ENCODE measurements at regions not wholly inside any gene's neighbourhood (a gene's known extent, or its start where the extent isn't known, plus 50 kb on each side); places are given as distances from the start of the nearest gene placed in this dataset.
"Not testable (repeated sequence)": the region's sequence is repeated elsewhere in the genome, so short reads cannot be mapped to it uniquely, and the experiment has no call there.

DNA sequence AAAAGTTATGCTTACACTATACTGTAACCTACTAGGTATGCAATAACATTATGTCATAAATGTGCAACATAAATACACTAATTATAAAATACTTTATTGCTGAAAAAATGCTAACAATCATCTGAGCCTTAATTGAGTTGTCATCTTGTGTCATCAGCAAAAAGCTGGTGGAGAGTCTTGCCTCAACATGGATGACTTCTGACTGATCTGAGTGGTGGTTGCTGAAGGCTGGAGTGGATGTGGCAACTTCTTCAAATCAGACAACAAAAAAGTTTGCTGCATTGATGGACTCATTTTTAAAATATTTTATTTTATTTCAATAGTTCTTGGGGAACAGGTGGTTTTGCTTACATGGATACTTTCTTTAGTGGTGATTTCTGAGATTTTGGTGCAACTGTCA lies 93.9 kb upstream of the AMN1 start:
- H3K27me3 Mint-ChIP-seq = no peaks in the 10 kb centered on the region
- no peak overlapping the region for H3K4me3 Mint-ChIP-seq
- H3K36me3 Mint-ChIP-seq = peaks cover 2% of the 10 kb centered on the region
- peaks cover 16 to 38% (median 22%) of the 10 kb centered on the region in 3 donors for H3K4me1 Mint-ChIP-seq
- H3K9me3 Mint-ChIP-seq = peaks cover 2 to 5% (median 4%) of the 10 kb centered on the region in 3 donors
- no peak overlapping the region for H3K27ac Mint-ChIP-seq

DNA sequence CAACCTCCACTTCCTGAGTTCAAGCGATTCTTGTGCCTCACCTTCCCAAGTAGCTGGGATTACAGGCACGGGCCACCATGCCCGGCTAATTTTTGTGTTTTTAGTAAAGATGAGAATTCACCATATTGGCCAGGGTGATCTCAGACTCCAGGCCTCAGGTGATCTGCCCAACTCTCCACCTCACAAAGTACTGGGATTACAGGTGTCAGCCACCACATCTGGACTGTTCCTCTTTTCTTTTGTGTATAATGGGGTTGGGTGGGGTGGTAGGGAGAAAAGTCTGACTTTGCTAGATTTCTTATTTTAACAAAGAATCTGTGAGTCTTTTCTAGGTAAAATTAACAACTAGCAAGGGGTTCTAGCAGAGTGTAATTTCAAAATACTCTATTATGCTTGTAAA lies 92.7 kb upstream of the AMN1 start:
- H3K4me1 Mint-ChIP-seq = peaks cover 19 to 44% (median 24%) of the 10 kb centered on the region in 3 donors
- no peak overlapping the region for H3K27ac Mint-ChIP-seq
- peaks cover 2% of the 10 kb centered on the region for H3K36me3 Mint-ChIP-seq
- peaks cover 2 to 5% (median 4%) of the 10 kb centered on the region in 3 donors for H3K9me3 Mint-ChIP-seq
- peak overlapping the region in 1 of 4 donors; percentile 23 for H3K4me3 Mint-ChIP-seq
- H3K27me3 Mint-ChIP-seq = no peaks in the 10 kb centered on the region

DNA sequence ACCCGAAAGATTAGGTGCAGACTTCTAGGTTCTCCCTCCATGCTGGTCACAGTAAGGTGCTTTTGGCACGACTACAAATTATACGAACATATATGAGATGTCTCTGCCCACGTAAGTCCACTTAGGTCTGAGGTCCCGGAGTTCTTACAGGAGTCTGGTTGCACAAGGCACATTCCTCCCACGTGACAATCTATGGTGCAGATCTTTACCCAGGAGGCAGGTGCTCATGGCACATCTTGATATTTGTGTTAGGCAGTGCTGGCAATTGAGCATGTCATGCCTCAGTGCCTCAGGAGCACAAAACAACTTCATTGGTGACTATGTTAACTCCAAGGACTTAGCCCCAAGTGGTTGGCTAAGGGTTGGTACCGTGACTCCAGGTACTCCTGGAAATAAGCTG lies 92.0 kb upstream of the AMN1 start:
- no peaks in the 10 kb centered on the region for H3K27me3 Mint-ChIP-seq
- H3K4me3 Mint-ChIP-seq = no peak overlapping the region
- peaks cover 2 to 4% (median 2%) of the 10 kb centered on the region in 3 donors for H3K9me3 Mint-ChIP-seq
- no peak overlapping the region for H3K27ac Mint-ChIP-seq
- peaks cover 19 to 43% (median 26%) of the 10 kb centered on the region in 3 donors for H3K4me1 Mint-ChIP-seq
- H3K36me3 Mint-ChIP-seq = peaks cover 2% of the 10 kb centered on the region

DNA sequence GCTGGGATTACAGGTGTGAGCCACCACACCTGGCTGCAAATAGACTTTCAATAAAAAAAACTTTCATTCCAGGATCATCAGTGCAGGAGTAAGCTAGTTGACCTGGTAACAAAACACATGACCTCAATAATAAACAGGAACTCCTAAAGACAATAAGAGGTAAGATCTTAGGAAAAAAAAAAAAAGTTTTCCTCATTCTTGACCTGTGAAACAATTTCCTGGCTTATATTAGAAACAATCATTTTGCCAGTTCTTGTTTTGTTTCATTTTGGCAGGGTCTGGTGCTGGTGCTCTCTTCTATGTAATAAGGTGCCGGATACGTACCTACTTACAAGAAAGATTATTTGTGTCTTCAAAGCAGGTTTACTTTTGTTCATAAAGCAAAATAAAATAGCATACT lies 90.6 kb upstream of the AMN1 start:
- no peaks in the 10 kb centered on the region for H3K36me3 Mint-ChIP-seq
- H3K9me3 Mint-ChIP-seq = no peaks in the 10 kb centered on the region
- H3K4me1 Mint-ChIP-seq = peaks cover 21 to 40% (median 28%) of the 10 kb centered on the region in 3 donors
- no peaks in the 10 kb centered on the region for H3K27me3 Mint-ChIP-seq
- H3K4me3 Mint-ChIP-seq = peak overlapping the region in 1 of 4 donors; percentile 22
- peak overlapping the region in 2 of 3 donors; percentile 23 to 27 for H3K27ac Mint-ChIP-seq

DNA sequence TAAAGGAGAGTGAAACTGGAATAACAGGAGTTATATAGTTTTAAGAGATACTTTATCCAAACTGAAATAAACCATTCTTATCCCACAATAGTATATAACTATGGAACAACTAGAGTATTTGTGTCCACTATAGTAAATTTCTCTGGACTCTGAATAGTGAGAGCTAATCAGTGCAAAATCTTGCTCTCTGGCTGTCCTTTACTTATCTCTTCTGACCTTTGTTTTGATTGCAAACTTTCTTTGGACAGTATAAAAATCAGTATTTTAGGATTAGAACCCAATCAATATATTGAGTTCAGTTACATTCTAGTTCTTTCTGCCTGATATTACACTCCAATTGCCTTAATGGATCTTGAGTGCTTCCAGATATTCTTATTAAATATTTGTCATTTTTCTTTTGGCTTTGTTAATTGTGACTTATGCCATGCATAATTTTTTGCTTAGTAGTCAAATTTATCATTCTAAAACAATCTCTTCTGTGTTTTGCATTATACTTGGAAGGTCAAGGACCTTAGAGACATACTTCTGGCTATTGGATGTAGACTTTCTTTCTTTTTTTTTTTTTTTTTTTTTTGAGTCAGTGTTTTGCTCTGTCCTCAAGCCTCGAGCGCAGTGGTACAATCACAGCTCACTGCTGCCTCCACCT lies 89.9 kb upstream of the AMN1 start:
- Mint-ChIP-seq H3K4me1 (peaks cover 18 to 34% (median 27%) of the 10 kb centered on the region in 3 donors), H3K27me3 (no peaks in the 10 kb centered on the region), H3K36me3 (no peaks in the 10 kb centered on the region), H3K27ac (peak overlapping the region in 1 of 3 donors; percentile 23), H3K4me3 (no peak overlapping the region), H3K9me3 (no peaks in the 10 kb centered on the region)

DNA sequence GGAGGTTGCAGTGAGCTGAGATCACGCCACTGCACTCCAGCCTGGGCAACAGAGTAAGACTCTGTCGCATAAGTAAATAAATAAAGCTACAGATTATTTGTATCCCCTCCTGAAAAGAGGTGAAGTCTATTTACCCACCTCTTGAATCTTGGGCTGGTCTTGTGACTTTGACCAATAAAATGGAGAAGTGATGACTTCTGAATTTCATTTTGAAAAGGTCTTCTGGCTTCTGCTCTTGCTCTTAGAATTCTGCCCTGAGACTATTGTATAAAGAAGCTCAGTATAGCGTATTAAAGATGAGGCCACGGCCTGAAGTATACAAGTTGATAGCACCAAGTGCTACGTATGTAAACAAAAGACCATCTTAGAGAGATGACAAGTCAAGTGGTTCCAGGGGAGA lies 88.3 kb upstream of the AMN1 start:
- Mint-ChIP-seq H3K4me3 (no peak overlapping the region), H3K4me1 (peaks cover 21 to 34% (median 33%) of the 10 kb centered on the region in 3 donors), H3K36me3 (no peaks in the 10 kb centered on the region), H3K27me3 (no peaks in the 10 kb centered on the region), H3K9me3 (no peaks in the 10 kb centered on the region), H3K27ac (no peak overlapping the region)

DNA sequence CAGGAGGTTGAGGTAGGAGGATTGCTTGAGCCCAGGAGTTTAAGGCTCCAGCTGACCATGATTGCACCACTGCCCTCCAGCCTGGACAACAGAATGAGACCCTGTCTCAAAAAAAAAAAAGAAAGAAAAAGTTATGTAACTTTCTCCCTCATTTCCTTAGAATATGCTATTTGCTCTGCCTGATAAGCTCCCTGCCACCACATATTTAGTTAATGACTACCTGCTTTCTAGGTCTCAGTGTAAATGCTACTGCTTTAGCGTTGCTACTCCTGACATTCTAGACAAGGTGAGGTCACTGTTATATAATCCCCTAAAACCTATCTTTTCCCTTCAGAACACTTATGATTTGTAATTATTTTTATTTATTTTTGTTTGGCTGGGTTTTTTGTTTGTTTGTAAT lies 86.3 kb upstream of the AMN1 start:
- H3K27ac Mint-ChIP-seq = peak overlapping the region in 1 of 3 donors; percentile 89
- H3K27me3 Mint-ChIP-seq = no peaks in the 10 kb centered on the region
- no peaks in the 10 kb centered on the region for H3K9me3 Mint-ChIP-seq
- H3K4me1 Mint-ChIP-seq = peaks cover 27 to 34% (median 30%) of the 10 kb centered on the region in 3 donors
- no peak overlapping the region for H3K4me3 Mint-ChIP-seq
- no peaks in the 10 kb centered on the region for H3K36me3 Mint-ChIP-seq

DNA sequence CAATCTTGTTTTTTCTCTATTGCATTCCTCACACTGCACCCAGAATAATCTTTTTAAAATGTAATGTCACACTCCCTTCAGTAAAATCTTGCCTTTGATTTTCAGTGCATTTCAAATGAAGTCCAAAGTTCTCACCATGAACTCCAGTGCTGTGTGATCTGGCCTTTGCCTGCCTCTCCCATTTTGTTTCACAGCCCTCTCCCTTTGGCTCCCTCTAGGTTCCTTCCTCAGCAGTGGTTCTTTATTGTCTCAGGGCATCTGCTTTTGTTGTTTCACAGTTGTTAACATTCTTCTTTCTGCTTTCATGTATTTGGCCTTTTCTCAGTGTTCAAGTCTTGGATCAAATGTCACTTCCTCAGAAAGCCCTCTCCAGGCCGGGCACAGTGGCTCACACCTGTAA lies 84.5 kb upstream of the AMN1 start:
- Mint-ChIP-seq H3K27ac (peak overlapping the region; percentile 20 to 76 (median 63)), H3K4me3 (peak overlapping the region in 1 of 4 donors; percentile 13), H3K27me3 (no peaks in the 10 kb centered on the region)

DNA sequence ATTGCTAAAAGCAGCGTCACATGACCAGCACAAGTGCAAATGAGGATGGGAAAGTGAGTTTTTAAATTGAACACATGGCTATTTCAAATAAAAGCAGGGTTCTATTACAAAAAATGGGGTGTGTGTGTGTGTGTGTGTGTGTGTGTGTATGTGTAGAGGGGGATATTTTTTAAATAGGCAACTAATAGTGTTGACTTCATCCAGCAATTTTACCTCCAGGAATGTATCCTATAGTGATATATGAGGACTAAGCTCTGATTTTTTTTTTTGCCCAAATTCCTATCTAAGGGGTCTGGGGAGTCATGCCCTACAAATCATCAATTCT lies 78.9 kb upstream of the AMN1 start:
- peak overlapping the region; percentile 94 to 100 (median 98) for H3K27ac Mint-ChIP-seq
- H3K4me3 Mint-ChIP-seq = peak overlapping the region; percentile 79 to 97 (median 84)

More for the DNA sequence above, 84.5 kb upstream of the AMN1 start:
- H3K36me3 Mint-ChIP-seq = no peaks in the 10 kb centered on the region
- H3K4me1 Mint-ChIP-seq = peaks cover 31 to 35% (median 32%) of the 10 kb centered on the region in 3 donors
- H3K9me3 Mint-ChIP-seq = no peaks in the 10 kb centered on the region

DNA sequence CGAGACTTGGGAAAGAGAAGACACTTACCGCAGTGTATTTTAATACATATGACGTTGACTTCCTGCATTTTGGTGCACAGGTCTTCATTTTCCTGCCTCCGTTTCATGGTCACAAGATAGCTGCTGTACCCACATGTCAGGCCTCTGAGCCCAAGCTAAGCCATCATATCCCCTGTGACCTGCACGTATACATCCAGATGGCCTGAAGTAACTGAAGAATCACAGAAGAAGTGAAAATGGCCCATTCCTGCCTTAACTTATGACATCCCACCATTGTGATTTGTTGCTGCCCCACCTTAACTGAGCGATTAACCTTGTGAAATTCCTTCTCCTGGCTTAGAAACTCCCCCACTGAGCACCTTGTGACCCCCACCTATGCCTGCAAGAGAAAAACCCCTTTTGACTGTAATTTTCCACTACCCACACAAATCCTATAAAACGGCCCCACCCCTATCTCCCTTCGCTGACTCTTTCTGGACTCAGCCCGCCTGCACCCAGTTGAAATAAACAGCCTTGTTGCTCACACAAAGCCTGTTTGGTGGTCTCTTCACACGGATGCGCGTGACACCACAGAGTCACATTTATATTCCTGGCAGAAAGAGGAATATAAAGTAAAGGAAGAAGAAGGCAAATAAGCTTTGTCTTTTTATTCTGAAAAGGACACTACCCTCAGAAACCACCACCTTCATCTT lies 78.4 kb upstream of the AMN1 start:
- peak overlapping the region; percentile 79 to 97 (median 84) for H3K4me3 Mint-ChIP-seq
- peak overlapping the region; percentile 94 to 100 (median 98) for H3K27ac Mint-ChIP-seq
- not testable (repeated sequence) for H3K9me3 Mint-ChIP-seq, H3K36me3 Mint-ChIP-seq, H3K27me3 Mint-ChIP-seq
- peaks cover 44 to 50% (median 50%) of the 10 kb centered on the region in 3 donors for H3K4me1 Mint-ChIP-seq

More for the DNA sequence above, 78.9 kb upstream of the AMN1 start:
- peaks cover 4% of the 10 kb centered on the region for H3K36me3 Mint-ChIP-seq
- H3K9me3 Mint-ChIP-seq = no peaks in the 10 kb centered on the region
- H3K4me1 Mint-ChIP-seq = peaks cover 44 to 50% (median 50%) of the 10 kb centered on the region in 3 donors
- H3K27me3 Mint-ChIP-seq = no peaks in the 10 kb centered on the region

DNA sequence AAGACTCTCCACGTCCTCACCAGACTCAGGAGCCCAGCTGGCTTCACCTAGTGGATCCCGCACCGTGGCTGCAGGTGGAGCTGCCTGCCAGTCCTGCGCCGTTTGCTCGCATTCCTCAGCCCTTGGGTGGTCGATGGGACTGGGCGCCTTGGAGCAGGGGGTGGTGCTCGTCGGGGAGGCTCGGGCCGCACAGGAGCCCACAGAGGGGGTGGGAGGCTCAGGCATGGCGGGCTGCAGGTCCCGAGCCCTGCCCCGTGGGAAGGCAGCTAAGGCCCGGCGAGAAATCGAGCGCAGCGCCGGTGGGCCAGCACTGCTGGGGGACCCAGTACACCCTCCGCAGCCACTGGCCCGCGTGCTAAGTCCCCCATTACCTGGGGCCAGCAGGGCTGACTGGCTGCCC lies 76.9 kb upstream of the AMN1 start:
- Mint-ChIP-seq H3K4me1 (peaks cover 38 to 48% (median 45%) of the 10 kb centered on the region in 3 donors), H3K27ac (peak overlapping the region in 2 of 3 donors; percentile 47 to 63), H3K4me3 (peak overlapping the region in 1 of 4 donors; percentile 36)
- H3K36me3 Mint-ChIP-seq, H3K9me3 Mint-ChIP-seq, H3K27me3 Mint-ChIP-seq: not testable (repeated sequence)

DNA sequence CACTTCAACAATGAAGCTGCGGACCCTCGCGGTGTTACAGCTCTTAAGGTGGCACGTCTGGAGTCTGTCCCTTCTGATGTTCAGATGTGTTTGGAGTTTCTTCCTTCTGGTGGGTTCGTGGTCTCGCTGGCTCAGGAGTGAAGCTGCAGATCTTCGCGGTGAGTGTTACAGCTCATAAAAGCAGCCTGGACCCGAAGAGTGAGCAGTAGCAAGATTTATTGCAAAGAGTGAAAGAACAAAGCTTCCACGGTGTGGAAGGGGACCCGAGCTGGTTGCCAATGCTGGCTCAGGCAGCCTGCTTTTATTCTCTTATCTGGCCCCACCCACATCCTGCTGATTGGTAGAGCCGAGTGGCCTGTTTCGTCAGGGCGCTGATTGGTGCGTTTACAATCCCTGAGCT lies 75.9 kb upstream of the AMN1 start:
- not testable (repeated sequence) for H3K36me3 Mint-ChIP-seq, H3K27me3 Mint-ChIP-seq, H3K9me3 Mint-ChIP-seq
- H3K27ac Mint-ChIP-seq = peak overlapping the region; percentile 70 to 85 (median 78)
- H3K4me1 Mint-ChIP-seq = peaks cover 38 to 53% (median 46%) of the 10 kb centered on the region in 3 donors
- peak overlapping the region; percentile 76 to 89 (median 84) for H3K4me3 Mint-ChIP-seq

DNA sequence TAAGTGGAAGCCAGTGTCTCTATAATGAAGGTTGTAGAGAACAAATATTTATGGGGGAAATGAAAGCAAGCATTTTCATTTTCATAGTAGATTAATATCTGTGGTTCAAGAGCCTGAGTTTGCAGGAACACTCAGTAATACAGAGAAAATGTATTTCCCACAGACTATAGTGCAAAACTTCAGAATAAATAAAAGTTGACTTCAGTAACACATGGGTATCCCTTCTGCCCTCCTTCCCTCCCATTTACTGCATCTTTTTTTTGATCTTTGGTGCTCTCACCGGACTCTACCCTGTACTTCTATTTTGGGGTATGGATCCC lies 75.3 kb upstream of the AMN1 start:
- Mint-ChIP-seq H3K27me3 (no peaks in the 10 kb centered on the region), H3K36me3 (peaks cover 4% of the 10 kb centered on the region), H3K27ac (peak overlapping the region; percentile 70 to 85 (median 78)), H3K4me3 (peak overlapping the region; percentile 76 to 89 (median 84)), H3K4me1 (peaks cover 35 to 49% (median 43%) of the 10 kb centered on the region in 3 donors), H3K9me3 (peaks cover 0 to 2% (median 0%) of the 10 kb centered on the region in 3 donors)

DNA sequence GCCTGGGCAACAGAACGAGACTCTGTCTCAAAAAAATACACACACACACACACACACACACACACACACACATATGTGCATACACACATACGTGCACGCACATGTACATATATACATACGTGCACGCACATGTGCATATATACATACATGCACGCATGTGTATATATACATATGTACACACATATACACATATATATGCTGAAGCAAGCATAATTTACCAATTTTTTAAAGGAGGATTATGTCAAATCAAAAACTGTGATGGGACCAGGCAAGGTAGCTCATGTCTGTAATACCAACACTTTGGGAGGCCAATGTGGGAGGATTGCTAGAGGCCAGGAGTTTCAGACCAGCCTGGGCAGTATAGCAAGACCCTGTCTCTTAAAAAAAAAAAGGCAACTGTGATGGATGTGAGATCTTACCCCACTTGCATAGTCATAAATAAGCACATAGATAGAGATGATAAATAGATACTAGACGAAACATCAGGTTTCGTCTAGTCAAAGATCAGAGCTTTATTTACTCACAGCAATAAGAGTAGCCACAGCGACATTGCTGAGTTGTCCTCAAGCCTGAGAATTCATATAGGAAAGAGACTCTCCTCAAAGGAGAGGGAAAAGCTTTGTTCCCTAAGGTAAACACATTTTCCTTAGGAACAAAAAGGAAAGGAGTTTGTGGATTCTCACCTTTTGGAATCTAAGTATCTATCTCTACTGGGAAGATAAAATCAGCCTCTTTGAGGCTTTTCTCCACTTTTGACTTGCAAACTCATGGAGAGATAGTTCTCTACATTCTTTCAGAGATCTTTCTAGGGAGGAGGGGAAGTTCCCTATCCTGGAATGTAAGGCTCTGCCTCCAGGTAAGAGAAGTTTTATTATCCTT lies 74.7 kb upstream of the AMN1 start:
- H3K9me3 Mint-ChIP-seq = peaks cover 0 to 2% (median 0%) of the 10 kb centered on the region in 3 donors
- no peaks in the 10 kb centered on the region for H3K27me3 Mint-ChIP-seq
- H3K27ac Mint-ChIP-seq = peak overlapping the region; percentile 70 to 85 (median 78)
- peaks cover 4% of the 10 kb centered on the region for H3K36me3 Mint-ChIP-seq
- peak overlapping the region; percentile 76 to 89 (median 84) for H3K4me3 Mint-ChIP-seq
- H3K4me1 Mint-ChIP-seq = peaks cover 33 to 47% (median 41%) of the 10 kb centered on the region in 3 donors

DNA sequence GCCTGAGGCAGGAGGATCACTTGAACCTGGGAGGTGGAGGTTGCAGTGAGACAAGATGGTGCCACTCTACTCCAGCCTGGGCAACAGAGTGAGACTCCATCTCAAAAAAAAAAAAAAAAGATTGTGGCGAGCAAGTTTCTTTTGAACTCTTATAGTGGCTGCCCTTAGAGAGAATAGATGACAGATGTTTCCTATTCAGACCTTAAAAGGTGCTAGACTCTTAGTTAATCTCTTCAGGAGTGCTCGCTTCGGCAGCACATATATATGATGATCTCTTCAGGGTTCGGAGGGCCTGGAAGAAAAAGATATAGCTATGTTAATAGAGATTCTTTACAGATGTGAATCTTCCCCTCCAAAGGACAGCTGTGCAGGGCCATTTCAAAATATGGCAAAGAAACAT lies 73.1 kb upstream of the AMN1 start:
- H3K9me3 Mint-ChIP-seq = peaks cover 0 to 2% (median 0%) of the 10 kb centered on the region in 3 donors
- H3K36me3 Mint-ChIP-seq = peaks cover 8% of the 10 kb centered on the region
- H3K4me1 Mint-ChIP-seq = peaks cover 23 to 37% (median 29%) of the 10 kb centered on the region in 3 donors
- H3K4me3 Mint-ChIP-seq = peak overlapping the region in 1 of 4 donors; percentile 64
- no peak overlapping the region for H3K27ac Mint-ChIP-seq
- H3K27me3 Mint-ChIP-seq = no peaks in the 10 kb centered on the region
